ENCODE measurements at regions not wholly inside any gene's neighbourhood (a gene's known extent, or its start where the extent isn't known, plus 50 kb on each side); places are given as distances from the start of the nearest gene placed in this dataset.

GRCh38 chr5:7978991-7979390 is 110.0 kb downstream of the MTRR start:
- no peaks in the 10 kb centered on the region for H4K20me1 ChIP-seq (ENCODE audit: insufficient read depth, low read length)
- no peaks in the 10 kb centered on the region; a peak in 1 of 5 replicates for H3K27me3 ChIP-seq (ENCODE audit: control insufficient read depth in 1 of 2, insufficient read depth in 2 of 2, low read length in 2 of 2)
- WGBS (ENCODE audit: low lambda C conversion rate): 0% methylated on average over 2 of the region's 2 CpGs
- no peaks in the 10 kb centered on the region for H3K79me2 ChIP-seq (ENCODE audit: insufficient read depth, low read length)
- H3K4me2 ChIP-seq (ENCODE audit: low read depth, low read length): no peak overlapping the region
- no peaks in the 10 kb centered on the region for H3K9me3 ChIP-seq (ENCODE audit: low read length)
- no peak overlapping the region for H2AFZ ChIP-seq (ENCODE audit: low read length)
- H3K4me1 ChIP-seq (ENCODE audit: insufficient read depth, low read length): no peaks in the 10 kb centered on the region
- ATAC-seq: no peak
- intact Hi-C loops (cut with micrococcal nuclease; ENCODE audit: unreplicated experiment): no loop called here
- no peak overlapping the region for H3K9ac ChIP-seq (ENCODE audit: insufficient read depth, low read depth, low read length)
- ChIA-PET POLR2A (no interaction called here), CTCF (ENCODE audit: low intra/inter-chr PET ratio, low total read pairs) (no interaction called here)
- no peak overlapping the region for H3K27ac ChIP-seq (ENCODE audit: extremely low read length, insufficient read depth, low read length)
- H3K36me3 ChIP-seq (replicated peaks in 1 of 2; ENCODE audit: control insufficient read depth in 1 of 2, insufficient read depth in 2 of 2, low read length in 2 of 2): no peaks in the 10 kb centered on the region
- DNase-seq (ENCODE audit: low spot score): no peak
- in situ Hi-C loops (cut with HindIII; ENCODE audit: extremely low pct_ligation_motif_present, low pct_unique_long_range_greater_than_20kb): no loop called here
- TF ChIP-seq SNRNP70 (IDR thresholded peaks at IDR 0.05; ENCODE audit: low read depth, low read length): no peak
- no peak for TF ChIP-seq BCL6 (CRISPR knock-in tag; IDR thresholded peaks at IDR 0.05)
- no peak for TF ChIP-seq ZNF326 (CRISPR knock-in tag; IDR thresholded peaks at IDR 0.05; ENCODE audit: borderline replicate concordance)
- FAIRE-seq: no peak
- no peak overlapping the region for H3K4me3 ChIP-seq (replicated peaks in 1 of 3; ENCODE audit: insufficient read depth in 1 of 3, low read depth in 2 of 3, low read length in 3 of 3)
- BruUV-seq (replicated peaks): no TSS peak

- ChIA-PET CTCF (ENCODE audit: low intra/inter-chr PET ratio, low total read pairs) (no interaction called here), POLR2A (no interaction called here)
- WGBS (ENCODE audit: low lambda C conversion rate): 3% methylated on average over 1 of the region's 1 CpG
- ATAC-seq (no peak), DNase-seq (ENCODE audit: low spot score) (no peak), FAIRE-seq (no peak)
- Histone ChIP-seq H3K27me3 (ENCODE audit: control insufficient read depth in 1 of 2, insufficient read depth in 2 of 2, low read length in 2 of 2) (no peaks in the 10 kb centered on the region; a peak in 1 of 5 replicates), H4K20me1 (ENCODE audit: insufficient read depth, low read length) (no peaks in the 10 kb centered on the region), H3K79me2 (ENCODE audit: insufficient read depth, low read length) (no peaks in the 10 kb centered on the region), H3K36me3 (replicated peaks in 1 of 2; ENCODE audit: control insufficient read depth in 1 of 2, insufficient read depth in 2 of 2, low read length in 2 of 2) (no peaks in the 10 kb centered on the region), H3K4me3 (replicated peaks in 1 of 3; ENCODE audit: insufficient read depth in 1 of 3, low read depth in 2 of 3, low read length in 3 of 3) (no peak overlapping the region), H3K4me1 (ENCODE audit: insufficient read depth, low read length) (no peaks in the 10 kb centered on the region), H3K9ac (ENCODE audit: insufficient read depth, low read depth, low read length) (no peak overlapping the region), H2AFZ (ENCODE audit: low read length) (no peak overlapping the region), H3K4me2 (ENCODE audit: low read depth, low read length) (no peak overlapping the region), H3K9me3 (ENCODE audit: low read length) (no peaks in the 10 kb centered on the region), H3K27ac (ENCODE audit: extremely low read length, insufficient read depth, low read length) (no peak overlapping the region)
- BruUV-seq (replicated peaks): no TSS peak
- intact Hi-C loops (cut with micrococcal nuclease; ENCODE audit: unreplicated experiment): no loop called here
- in situ Hi-C loops (cut with HindIII; ENCODE audit: extremely low pct_ligation_motif_present, low pct_unique_long_range_greater_than_20kb): no loop called here
- TF ChIP-seq ZNF567 (CRISPR knock-in tag; IDR thresholded peaks at IDR 0.05; ENCODE audit: borderline replicate concordance) (no peak), CSRNP1 (CRISPR knock-in tag; IDR thresholded peaks at IDR 0.05) (no peak), ZNF496 (CRISPR knock-in tag; IDR thresholded peaks at IDR 0.05; ENCODE audit: insufficient replicate concordance) (no peak), RXRA (CRISPR knock-in tag; IDR thresholded peaks at IDR 0.05) (no peak), ZBTB43 (CRISPR knock-in tag; conservative IDR thresholded peaks at IDR 0.05) (no peak), ZNF605 (CRISPR knock-in tag; IDR thresholded peaks at IDR 0.05) (no peak), ZBED4 (CRISPR knock-in tag; IDR thresholded peaks at IDR 0.05; ENCODE audit: borderline replicate concordance) (no peak), MIXL1 (CRISPR knock-in tag; IDR thresholded peaks at IDR 0.05) (no peak), TERF1 (CRISPR knock-in tag; IDR thresholded peaks at IDR 0.05) (no peak)
These were observed 111.9 kb downstream of the MTRR start for GRCh38 chr5:7980881-7981280.
